T-helper 1 cell treated with Interleukin-12 subunit alpha and Interleukin-12 subunit beta and Interleukin-4 antibody, amounts not matched to agents 30 ng/mL and 1 ng/mL, for 36 hours (primary cell): ENCODE measurements at regions not wholly inside any gene's neighbourhood (a gene's known extent, or its start where the extent isn't known, plus 50 kb on each side); places are given as distances from the start of the nearest gene placed in this dataset.

Experiments
- intact Hi-C: fragments of 100-400 bp; cut with micrococcal nuclease; formaldehyde crosslinking; loops from one replicate; pipeline ENCODE4 v1.15.1; 2024

GRCh38 chrX:110408949-110409588 is 50.4 kb downstream of the RTL9 start:
- intact Hi-C loops, result loop anchor here (1.0 kb wide), 2 partner anchors 249 to 253 kb away; no protein-coding TSS in a partner anchor

GRCh38 chrX:110409925-110410324 is 51.3 kb downstream of the RTL9 start:
- intact Hi-C loops, result loop anchor here (5.0 to 10.0 kb wide), 2 partner anchors 93 to 515 kb away; partner anchors contain the start of gene AMMECR1

GRCh38 chrX:110410603-110411002 is 52.0 kb downstream of the RTL9 start:
- intact Hi-C loops, result loop anchor here (5.0 to 10.0 kb wide), 2 partner anchors 93 to 516 kb away; partner anchors contain the start of gene AMMECR1

GRCh38 chrX:110412971-110413726 is 54.5 kb downstream of the RTL9 start:
- intact Hi-C loops, result loop anchor here (1.0 to 10.0 kb wide), 5 partner anchors 96 to 518 kb away; partner anchors contain the start of gene AMMECR1

- intact Hi-C loops, result loop anchor here (1.0 to 10.0 kb wide), 5 partner anchors 96 to 519 kb away; partner anchors contain the start of gene AMMECR1
Measured at GRCh38 chrX:110413727-110414124, 55.1 kb downstream of the RTL9 start.

- intact Hi-C loops, result loop anchor here (5.0 to 10.0 kb wide), 2 partner anchors 97 to 519 kb away; partner anchors contain the start of gene AMMECR1
Measured at GRCh38 chrX:110414273-110414672, 55.6 kb downstream of the RTL9 start.

GRCh38 chrX:110414679-110415439 is 56.2 kb downstream of the RTL9 start:
- intact Hi-C loops, result loop anchor here (5.0 to 10.0 kb wide), 2 partner anchors 98 to 520 kb away; partner anchors contain the start of gene AMMECR1

- intact Hi-C loops, result loop anchor here (10.0 kb wide), 1 partner anchor 521 kb away; no protein-coding TSS in a partner anchor
Measured at GRCh38 chrX:110415440-110416170, 57.0 kb downstream of the RTL9 start.

GRCh38 chrX:110417128-110417527 is 58.5 kb downstream of the RTL9 start:
- intact Hi-C loops, result loop anchor here (10.0 kb wide), 1 partner anchor 522 kb away; no protein-coding TSS in a partner anchor

GRCh38 chrX:110418316-110419235 is 59.9 kb downstream of the RTL9 start:
- intact Hi-C loops, result loop anchor here (10.0 kb wide), 1 partner anchor 524 kb away; no protein-coding TSS in a partner anchor

- intact Hi-C loops, result loop anchor here (10.0 kb wide), 1 partner anchor 525 kb away; no protein-coding TSS in a partner anchor
Measured at GRCh38 chrX:110419512-110419911, 60.9 kb downstream of the RTL9 start.

- intact Hi-C loops, result no loop called here
Measured at GRCh38 chrX:110420771-110421499, 62.3 kb downstream of the RTL9 start.

GRCh38 chrX:110421500-110422455 is 63.1 kb downstream of the RTL9 start:
- intact Hi-C loops, result no loop called here

GRCh38 chrX:110425222-110426154 is 66.8 kb downstream of the RTL9 start:
- intact Hi-C loops, result no loop called here

GRCh38 chrX:110426155-110426504 is 67.5 kb downstream of the RTL9 start:
- intact Hi-C loops, result no loop called here

- intact Hi-C loops, result no loop called here
Measured at GRCh38 chrX:110427076-110427475, 68.4 kb downstream of the RTL9 start.

- intact Hi-C loops, result no loop called here
Measured at GRCh38 chrX:110428144-110428543, 69.5 kb downstream of the RTL9 start.
